CD4-positive, alpha-beta T cell treated with Interleukin-15 for 4 hours (primary cell): ENCODE measurements at regions not wholly inside any gene's neighbourhood (a gene's known extent, or its start where the extent isn't known, plus 50 kb on each side); places are given as distances from the start of the nearest gene placed in this dataset.
"Not testable (repeated sequence)": the region's sequence is repeated elsewhere in the genome, so short reads cannot be mapped to it uniquely, and the experiment has no call there.

Experiments used
- DNase-seq: peaks from one replicate; pipeline ENCODE4 v3.0.0-alpha.2; 2020; ENCODE audit warnings: low spot score

DNA sequence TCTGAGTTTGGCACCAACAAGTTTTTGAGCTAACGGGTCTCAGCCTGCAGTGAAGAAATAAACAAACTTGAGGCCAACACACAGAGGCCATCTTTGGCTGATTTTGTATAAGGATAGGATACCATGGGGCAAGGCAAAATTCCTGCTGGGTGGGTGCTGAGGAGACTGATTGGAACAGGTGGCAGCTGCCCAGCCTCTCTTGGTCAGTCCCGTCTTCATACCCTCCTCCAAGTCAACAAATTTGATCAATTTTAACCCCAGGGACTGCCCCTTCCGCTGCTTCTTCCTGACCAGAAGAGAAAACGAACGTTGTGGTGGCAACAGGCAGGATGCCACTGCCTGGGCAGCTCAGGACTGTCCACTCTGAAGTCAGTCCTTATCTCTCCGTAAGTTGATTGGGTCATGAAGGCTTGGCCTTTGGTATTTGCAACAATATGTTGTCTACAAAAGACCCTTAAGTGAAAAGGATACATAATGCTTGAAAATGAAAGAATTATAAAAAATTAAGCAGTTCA, 139.3 kb downstream of the SPP2 start:
- no peak for DNase-seq

DNA sequence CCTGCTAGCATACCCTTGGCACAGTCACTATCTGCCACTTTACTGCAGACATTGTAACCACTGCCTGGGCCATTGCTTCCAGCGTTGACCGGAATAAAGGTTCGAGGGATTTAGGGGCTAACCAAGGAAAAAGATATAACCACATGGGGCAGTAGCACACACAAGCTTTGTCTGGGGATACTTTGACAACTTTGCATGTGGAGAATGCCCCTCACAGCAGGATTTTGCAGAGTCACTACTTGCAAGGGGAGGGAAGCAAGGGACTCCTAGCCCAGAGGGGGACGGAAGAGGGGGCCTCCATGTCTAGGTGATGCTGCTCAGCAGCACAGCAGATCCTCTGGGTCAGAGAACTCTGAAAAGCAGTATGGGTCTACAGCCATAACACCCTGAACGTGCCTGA, 138.7 kb downstream of the SPP2 start:
- no peak for DNase-seq

DNA sequence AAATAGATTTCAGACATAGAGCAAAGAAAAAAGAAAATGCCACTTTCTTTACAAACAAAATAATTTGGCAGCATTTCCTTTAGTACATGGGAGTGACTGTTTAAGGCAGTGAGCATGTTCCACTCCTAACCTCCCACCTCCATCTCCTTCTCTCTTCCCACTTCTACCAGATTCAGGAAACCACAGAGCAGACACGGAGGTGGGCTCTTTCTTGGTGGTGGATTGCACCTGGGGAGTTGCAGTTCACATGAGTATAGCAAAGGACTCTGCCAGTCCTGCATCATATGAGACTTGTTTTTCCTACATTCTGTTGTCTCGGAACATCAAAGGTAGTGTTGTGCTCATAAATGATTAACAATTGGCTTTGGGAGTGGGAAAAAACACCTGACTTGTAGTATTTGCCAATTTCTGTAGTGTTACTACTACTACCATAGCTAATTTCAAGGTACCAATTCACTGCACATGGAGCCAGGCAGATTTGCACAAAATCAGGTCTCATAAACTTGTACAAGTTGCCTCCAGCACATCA, 137.2 kb downstream of the SPP2 start:
- no peak for DNase-seq

DNA sequence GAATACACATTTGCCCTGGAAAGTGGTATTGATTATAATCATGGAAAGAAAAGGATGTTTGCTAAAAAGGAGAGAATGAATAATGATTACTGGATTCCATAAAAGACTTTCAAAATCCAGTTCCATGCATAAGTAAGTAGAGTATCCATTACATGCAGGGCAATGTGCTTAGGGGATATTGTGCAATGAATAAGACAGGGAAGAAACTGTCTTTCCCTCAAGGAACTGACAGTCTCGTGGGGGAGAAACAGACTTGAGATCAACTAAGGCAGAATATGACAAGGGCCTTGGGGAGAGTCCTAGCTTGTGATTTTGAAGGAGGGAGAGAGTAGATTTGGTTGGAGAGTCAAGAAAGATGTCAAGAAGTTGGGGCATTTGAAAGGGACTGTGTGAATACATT, 130.6 kb downstream of the SPP2 start:
- no peak for DNase-seq

DNA sequence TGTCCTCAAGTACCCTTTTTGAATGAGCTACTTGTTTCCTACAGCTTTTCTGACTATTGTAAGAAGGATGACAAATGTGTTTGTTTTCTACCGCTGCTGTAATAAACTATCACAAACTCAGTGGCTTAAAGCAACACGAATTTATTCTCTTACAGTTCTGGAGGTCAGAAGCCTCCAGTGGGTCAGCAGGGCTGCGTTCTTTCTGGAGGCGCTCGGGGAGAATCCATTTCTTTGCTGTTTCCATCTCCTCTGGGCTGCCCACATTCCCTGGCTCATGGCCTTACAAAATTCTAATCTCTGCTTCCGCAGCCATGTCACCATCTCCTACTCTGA, 128.5 kb downstream of the SPP2 start:
- DNase-seq: no peak

DNA sequence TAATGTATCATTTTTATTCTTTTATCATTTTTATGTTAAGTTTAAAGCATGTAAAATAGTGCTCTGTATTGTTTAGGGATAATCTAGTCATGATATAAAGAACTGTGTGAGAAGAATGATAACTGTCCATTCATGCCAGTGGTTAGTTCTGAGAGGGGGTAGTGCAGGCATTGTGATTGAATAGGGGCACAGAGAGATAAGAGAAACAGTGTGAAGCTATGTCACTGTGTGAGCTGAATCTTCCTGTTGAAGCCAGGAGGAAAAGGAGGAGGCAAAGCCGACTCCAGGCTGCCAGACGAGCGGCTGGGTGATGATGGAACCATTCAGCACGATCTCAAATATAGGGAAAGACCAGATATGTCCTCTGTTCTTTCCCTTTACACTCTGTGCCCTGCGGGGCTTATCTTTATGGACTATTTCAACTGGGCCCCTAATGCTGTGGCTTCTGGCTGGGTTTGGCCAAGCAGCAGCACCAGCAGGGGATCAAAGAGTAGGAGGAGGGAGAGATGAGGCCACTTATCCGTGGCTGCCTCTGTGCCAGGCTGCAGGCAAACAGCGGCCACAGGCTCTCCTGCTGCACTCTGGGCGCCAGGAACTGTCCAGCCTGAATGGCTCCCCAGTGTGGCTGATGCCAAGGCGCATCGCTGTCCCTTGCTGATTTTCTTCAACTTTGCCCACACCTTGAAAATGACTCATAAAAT, 128.0 kb downstream of the SPP2 start:
- DNase-seq: no peak

DNA sequence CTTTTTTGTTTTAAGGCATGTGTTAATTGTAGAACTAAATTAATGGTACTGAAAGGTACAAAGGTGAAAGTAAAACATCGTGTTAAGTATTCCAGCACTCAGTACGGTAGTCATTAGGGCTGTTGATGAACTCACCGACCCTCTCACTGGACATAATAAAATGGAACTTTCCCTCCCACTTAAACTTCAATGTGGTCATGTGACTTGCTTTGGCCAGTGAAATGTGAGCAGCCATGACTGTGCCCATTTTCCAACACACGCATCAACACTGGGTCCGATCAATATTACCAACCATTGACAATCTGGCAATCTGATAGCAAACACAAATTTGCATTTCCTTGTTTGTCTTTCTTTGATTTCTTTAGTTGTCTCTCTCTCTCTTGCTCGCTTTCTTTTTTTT, 125.1 kb downstream of the SPP2 start:
- DNase-seq: no peak

DNA sequence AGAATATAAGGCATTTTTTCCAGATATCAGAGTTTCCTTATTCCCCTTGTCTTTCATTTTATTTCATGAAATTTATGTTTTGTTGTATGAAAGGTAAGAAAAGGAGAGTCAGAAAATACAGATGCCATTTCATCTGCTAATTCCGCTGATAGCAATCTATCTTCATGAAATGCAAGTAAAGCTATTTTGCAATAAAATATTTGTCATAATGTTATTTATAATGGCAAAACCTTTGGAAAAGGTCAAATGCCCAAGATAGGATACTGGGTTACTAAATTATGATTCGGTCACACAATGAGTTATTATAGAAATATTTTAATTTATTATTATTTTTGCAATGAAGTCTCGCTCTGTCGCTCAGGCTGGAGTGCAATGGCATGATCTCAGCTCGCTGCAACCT, 124.2 kb downstream of the SPP2 start:
- no peak for DNase-seq

DNA sequence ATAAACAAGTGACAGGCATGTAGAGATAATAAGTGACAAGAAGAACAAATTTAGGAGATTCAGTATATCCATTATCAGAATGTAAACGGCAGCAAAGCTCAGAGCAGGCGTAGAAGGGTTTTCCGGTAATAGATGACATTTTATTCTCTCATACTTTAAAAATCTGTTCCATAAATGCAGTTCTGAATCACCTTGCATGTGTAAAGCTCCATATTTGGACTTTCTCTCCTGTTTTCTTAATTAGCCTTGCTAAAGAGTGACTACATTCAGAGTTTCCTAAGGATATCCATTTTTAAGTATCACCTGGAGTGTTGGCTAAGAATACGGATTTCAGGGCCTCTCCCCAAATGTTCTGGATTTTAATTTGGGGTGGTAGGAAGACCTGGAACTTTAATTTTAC, 122.0 kb downstream of the SPP2 start:
- DNase-seq: no peak

DNA sequence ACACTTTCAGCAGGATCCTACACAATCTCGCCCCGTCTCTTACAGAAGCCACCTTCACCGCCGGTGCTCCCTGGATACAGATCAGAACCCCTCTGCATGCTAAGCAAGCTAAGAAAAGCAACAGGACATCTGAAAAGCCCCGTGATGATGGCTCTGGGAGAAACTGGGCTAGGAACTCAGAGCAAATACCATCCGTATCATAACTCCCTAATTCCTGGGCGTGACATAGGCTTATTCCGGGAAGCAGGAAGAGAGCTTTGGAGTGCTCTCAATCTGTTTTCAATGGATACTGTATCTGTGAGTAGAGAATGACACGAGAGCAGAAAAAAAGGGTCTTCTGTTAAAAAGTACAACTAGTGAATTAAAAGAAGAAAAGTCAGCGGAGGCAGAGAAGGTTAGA, 121.6 kb downstream of the SPP2 start:
- no peak for DNase-seq

DNA sequence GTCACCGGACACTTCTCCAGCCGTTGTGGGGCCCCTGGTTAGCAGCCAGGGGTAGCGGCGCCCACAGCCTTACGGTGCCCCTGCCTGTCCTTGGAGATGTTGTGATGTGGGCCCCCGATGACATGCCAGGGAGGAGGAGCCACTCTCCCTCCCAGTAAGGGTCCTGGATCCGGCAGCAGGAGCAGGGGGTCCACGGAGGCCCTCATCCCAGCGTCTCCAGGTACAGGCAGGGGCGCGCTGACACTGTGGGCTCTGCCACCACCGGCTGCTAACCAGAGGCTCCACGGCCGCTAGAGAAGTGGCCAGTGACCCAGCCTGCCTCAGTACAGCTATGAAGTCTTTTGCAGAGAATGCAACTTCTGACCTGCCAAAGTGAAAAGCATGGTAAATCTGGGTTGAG, 121.2 kb downstream of the SPP2 start:
- DNase-seq: no peak

DNA sequence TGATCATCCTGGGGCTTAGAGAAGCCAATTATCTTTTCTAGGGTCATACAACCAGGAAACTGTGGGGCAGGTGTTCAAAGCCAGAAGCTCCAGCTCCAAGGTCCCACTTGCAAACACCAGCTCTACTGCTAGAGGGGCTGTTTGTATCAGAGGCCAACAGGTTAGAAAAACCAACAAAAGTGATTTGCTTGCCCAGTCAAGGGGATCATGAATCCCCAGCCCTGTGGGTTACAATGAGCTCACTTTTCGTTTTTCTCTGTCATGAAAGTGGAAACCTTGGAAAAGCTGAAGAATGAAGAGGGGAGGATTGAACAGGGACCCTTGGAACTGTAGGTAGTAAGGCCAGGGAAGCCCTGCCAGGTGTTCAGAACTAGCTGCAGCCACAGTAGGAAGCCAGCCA, 119.2 kb downstream of the SPP2 start:
- DNase-seq: no peak

DNA sequence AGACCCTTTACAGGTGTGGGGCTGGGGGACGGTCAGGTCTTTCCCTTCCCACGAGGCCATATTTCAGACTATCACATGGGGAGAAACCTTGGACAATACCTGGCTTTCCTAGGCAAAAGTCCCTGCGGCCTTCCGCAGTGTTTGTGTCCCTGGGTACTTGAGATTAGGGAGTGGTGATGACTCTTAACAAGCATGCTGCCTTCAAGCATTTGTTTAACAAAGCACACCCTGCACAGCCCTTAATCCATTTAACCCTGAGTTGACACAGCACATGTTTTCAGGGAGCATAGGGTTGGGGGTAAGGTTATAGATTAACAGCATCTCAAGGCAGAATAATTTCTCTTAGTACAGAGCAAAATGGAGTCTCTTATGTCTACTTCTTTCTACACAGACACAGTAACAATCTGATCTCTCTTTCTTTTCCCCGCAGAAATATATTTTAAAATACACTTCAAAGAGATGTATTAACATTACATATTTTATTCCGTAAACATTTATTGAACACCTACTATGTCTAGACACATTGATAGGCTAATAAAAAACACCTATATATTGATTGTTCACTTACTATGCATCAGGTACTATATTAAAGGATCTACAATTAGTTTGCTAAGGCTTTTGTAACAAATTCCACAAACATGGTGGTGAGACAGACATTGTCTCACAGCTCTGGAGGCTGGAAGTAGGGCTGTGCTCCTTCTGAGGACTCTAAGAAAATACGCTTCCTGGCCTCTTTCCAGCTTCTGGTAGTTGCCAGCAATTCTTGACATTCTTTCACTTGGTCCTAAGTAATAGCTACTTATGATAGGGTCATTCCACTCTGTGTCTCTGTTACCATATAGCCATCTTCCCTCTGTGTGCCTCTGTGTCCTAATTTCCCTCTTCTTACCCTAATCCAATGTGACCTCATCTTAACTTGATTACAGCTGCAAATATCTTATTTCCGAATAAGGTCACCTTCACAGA, 118.4 kb downstream of the SPP2 start:
- not testable (repeated sequence) for DNase-seq

DNA sequence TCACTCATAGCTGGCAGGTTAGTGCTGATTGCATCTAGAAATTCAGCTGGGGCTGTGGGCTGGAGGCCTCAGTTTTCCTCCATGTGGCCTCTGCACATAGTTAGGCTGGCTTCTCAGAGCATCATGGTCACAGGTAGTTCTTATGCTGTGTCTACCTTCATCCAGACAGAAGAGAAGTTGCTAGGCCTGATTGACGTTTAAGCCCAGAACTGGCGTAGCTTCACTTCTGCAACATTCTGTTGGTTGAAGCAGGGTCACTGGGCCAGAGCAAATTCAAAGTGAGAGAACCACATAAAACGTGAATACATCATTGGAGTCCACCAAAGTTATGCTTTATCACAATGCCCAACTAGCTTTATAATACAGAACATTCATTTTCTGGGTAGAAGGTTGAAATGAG, 116.0 kb downstream of the SPP2 start:
- no peak for DNase-seq

DNA sequence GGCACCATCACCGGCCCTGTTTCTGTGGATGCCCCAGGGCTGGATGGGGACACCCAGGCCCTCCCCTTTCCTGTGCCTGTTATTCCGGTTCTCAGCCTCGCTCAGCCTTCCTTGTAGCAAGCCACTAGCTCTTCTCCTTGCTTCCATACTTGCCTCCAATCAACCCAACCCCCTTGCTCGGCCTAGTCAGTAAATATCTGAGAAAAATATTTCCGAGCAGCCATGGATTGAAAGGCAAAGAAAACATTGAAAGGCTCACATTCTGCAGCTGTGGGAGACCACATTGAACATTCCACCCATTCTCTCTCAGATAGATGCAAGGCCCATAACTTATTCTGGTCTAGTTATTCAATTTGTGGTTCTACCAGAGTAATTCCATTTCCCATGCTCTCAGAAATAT, 114.9 kb downstream of the SPP2 start:
- no peak for DNase-seq

DNA sequence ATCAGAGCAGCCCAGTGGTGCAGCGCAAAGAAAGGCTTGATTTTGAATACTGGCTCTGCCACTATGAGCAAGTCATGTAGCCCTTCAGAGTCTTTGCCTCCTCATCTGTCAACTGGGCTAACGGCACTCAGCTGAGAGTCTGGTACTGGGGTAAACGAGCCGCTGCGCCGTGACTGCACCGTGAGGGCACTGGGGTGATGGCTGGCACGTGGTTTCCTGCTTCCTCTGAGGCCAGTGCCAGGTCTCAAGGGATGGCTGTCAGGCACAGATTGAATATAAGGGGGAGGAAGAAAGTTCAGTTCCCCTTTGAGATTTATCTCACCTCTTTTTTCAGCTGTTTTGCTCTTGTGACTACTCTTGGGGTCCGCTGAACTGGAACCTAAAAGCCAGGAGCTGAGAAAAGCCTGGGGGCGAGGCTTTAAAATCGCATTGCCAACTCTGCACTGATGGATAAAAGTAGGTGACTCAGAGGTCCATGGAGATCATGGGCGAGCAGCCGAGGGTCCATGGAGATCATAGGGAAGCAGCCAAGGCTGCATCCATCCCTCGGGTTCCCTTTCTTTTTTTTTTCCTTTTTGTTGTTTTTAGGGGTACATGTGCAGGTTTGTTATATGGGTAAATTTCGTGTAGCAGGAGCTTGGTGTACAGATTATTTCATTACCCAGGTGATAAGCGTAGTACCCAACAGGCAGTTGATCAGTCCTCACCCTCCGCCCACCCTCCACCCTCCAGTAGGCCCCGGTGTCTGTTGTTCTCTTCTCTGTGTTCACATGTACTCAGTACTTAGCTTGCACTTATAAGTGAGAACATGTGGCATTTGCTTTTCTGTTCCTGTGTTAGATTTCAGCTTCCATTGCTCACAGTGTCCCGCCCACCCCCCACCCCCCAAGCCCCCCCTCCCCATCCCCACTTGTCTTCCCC, 114.3 kb downstream of the SPP2 start:
- DNase-seq: peak; percentile 61

DNA sequence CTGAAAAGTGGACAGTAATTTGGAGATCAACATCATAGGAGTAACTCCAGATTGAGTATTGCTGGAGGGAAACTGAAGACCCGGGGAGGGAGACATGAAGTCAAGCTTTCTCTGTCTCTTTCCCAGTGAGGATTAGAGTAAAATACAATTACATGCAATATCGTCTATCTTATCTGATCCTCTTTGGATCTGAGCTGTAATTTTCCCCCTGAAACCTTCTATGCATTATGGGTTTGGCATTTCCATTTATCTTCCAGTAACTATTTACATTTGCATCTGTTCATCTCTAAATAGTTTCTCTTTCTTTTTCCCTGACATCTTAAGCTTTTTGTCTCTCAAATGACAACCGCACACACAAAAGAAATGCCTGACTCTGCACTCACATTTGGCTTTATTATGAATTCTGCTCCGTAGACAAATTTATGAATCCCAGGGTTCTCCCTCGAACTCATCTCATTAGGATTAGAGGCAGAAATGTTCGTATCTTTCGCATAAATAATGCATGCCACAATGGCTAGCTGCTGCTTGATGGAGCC, 113.1 kb downstream of the SPP2 start:
- no peak for DNase-seq

DNA sequence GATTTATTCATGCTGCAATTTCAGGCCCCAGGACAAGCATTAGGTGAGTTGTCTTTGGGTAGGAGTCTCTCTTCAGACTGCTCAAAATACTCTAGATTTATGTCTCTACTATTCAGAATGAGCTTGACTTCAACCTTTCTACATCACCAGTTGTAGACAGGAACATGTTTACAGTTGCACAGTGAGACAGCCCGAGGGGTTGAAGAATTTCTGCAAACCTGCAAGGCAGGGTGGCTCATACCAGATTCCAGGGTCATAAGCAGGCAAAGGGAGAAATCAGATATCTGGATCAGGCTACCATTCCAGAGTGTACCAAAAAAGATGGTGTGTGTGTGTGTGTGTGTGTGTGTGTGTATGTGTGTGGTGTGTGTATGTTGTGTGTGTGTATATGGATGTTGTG, 112.4 kb downstream of the SPP2 start:
- DNase-seq: no peak

DNA sequence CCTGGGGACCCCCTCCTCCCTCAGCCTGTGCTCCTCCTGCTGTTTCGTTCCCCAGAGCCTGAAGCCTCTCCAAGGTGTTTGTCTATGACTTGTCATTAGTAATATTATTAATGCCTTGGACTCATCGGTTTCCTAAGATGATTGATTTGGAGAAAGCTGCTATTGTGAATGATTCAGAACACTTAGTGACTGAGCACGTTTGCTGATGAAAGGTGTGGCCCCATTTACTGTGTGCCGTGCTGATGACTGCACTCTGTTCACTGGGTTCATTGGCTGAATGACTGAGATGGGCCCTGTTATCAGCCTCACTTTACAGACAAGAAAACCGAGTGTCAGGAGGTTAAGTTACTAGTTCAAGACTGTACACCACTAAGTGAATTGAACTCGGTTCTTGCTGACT, 111.4 kb downstream of the SPP2 start:
- no peak for DNase-seq

DNA sequence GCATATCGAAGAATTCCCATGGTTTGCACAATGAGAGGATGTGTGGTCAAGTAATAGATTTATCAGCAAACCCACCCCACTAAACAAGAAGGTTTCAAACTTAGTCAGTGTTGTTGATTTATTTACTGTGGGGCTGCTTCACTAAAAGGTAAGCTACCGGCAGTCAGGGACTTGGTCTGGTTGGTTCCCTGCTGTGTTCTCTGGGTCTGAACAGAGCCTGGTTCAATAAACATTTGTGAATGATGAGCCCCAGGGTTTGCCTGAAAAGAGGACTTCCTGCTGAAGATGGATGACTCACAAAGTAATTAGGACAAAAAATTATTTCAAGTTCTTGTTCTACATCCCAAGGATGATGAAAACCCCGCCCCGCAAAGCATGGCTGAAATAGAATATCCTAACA, 108.3 kb downstream of the SPP2 start:
- DNase-seq: no peak

DNA sequence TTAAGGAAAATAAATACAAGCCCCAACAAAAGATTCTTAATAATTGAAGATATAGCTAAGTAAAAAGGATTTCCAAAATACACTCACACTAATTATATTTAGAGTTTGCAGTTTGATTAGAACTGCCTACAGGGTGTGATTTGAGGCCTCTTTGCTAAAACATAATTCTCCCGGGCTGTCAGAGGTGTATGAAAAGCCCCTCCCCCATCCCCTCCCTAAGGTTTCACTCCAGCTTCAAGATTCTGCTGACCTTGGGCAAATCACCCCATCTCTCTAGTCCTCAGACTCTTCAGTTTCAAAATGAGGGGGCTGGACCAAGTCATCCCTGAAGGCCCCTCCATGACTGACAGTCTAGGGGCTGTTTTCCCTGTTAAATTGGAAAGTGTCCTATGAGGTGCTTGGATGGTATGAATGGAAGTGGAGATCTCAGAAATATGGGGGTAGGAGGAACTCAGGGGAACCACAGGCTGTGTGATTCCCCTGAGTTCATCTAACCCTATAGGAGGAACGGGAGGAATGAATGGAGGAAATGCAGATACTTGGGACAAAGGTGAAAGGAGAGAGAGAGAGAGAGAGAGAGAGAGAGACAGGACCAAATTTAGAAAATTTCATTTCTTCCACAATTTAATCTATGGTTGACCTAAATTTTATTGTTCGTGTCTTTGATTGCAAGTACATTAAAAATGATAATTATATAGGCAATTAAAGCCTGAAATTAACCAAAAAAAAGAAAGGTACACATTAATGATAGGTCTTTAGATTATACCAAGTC, 107.5 kb downstream of the SPP2 start:
- DNase-seq: no peak
